AML-193 (cell line): ENCODE measurements at regions not wholly inside any gene's neighbourhood (a gene's known extent, or its start where the extent isn't known, plus 50 kb on each side); places are given as distances from the start of the nearest gene placed in this dataset.

Source experiments
- DNase-seq, 2 experiments: peaks; one replicate each; lab custom pipeline; 2025; lab: John Stamatoyannopoulos, UW

DNA sequence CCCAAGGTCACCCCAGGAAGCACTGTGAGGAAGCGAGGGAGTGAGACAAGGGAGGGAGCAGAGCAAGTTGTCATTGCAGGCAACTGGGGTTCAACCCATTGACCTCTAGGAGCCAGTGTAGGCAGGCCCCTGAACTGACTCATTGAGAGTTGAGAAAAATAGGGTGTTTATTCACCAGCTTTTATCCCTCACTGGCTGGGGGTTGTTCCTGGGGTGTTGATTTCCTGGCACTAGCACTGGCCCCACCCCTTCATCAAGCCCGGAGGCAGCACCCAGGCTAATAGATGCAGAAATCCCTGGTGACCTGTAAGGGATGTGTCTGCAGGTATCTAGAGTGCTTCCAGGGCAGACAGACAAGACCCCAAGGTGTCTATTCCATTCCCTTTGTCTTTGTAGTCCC, 183.9 kb downstream of the ARRDC4 start:
- DNase-seq = no peak

GRCh38 chr15:98146031-98146820, 185.7 kb downstream of the ARRDC4 start:
- no peak for DNase-seq

DNA sequence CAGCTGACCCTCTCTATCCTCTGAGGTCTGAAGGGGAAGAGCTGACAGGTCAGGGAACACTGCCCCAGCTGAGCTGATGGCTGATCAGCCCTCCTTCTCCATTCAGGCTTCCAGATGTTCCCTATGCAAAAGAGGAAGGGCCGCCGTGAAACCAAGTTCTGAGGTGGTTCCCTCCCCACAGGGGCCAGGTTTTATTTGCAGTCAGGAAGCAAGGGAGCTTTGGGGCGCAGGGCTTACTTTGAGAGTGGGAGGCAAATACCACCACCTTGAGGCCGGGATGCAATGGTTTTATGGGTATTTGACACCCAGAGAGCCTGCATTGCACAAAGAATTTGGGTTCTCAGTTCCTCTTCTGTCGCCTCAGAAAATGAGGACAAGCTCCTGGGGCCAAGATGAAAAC, 186.9 kb downstream of the ARRDC4 start:
- peak in 1 of 2 experiments; percentile 18 for DNase-seq

GRCh38 chr15:98150084-98150483, 189.6 kb downstream of the ARRDC4 start:
- peak; percentile 61 to 78 for DNase-seq

DNA sequence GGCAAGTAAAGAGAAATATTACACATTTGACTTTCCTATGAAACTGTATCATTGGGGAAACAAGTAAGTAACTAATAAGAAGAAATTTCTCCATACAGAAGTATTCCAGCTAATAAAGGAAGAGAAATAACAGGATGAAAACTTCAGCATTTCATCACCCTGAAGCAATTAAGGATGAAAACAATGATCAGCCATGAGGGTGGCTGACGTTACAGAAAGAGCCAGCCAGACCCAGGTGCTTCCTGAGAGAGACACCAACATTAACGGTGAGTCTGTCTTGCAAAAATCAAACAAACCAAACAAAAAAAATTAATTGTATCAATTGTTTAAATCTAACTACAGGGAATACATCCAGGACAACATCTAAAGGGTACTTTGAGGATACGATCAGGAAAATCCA, 190.0 kb downstream of the ARRDC4 start:
- DNase-seq = no peak

DNA sequence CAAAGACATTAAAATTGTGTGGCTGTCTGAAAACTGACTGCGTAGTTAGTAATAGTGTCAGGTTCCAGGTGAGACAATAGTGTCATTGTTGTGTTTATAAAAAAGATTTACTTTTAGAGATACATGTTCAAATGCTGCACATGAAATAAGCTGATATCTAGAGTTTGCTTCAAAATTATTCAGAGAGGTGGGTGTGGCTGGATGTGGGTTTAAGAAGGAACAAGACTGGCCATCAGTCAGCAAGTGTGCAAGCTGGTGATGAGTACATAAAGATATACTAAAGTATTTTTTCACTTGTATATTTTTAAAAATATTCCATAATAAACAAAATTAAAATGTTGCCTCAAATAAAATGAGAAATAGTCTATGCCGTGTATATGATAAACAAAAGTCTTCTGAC, 190.6 kb downstream of the ARRDC4 start:
- no peak for DNase-seq

GRCh38 chr15:98152156-98152555, 191.7 kb downstream of the ARRDC4 start:
- DNase-seq = no peak

DNA sequence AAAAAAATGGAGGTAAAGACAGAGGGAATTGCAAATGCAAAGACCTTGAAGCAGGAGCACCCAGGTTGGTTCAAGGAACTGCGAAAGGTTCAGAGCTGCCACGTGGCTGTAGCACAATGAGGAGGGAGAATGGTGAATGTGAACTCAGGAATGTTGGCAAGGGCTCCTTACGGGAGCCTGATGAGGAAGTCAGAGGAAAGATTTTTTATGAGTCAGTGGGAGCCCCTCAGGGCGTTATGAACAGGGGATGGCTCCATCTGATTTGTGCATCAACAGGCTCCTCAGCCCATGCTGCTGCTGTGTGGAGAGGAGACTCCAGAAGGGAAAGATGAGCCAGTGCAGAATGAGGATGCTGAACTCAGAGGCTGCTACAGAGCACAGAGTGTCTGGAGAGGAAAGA, 194.4 kb downstream of the ARRDC4 start:
- DNase-seq = no peak

DNA sequence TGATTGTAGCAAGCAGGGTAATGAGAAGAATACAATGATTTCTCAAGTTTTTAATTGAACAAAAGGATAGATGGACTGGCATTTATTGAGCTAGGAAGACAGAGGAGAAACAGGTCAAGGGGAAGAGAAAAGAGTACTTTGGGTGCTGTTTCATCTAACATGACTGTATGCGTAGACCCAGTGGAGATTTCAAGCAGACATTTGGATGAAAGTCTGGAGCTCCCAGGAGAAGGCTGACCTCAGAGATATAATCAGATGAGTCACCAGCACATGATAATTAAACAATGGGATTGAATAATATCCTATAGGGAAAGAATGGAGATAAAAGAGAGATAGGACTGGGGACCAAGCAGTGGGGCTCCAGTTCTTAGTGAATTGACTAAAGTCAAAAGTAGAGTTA, 194.9 kb downstream of the ARRDC4 start:
- no peak for DNase-seq

- DNase-seq = peak; percentile 95 to 96
Observed at GRCh38 chr15:98160236-98160635, 199.7 kb downstream of the ARRDC4 start.

DNA sequence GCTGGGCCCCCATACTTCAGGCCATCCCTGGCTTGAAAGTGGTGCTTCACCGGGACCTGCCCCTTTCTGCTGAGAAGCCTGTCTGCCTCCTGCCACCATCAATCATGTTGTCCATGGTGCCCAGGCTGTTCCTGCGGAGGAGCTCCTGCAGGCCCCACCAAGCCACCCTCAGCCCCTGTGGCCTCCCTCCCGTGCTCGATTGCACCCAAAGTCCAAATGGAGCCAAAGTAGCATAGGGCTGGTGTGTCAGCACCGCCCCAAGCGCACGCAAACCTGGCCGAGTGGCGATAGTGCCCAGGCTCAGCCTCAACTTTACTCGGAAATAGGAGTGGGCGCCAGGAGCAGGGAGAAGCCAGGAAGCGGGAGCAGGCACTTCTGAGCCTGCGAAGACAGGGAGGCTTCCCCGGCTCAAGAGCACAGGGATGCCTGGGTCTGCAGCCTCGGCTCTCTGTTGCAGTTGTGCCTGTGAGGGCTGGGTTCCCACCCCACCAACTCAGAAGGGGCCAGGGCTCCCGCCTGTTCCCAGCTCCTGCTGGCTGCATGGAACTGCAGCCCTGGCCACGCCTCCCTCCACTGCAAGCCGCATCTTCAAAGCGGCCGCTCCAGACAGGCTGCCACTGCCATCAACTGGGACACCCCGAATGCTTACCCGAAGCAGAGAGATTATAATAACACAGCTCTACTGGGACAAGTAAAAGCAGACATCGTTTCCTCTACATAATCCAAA, 203.0 kb downstream of the ARRDC4 start:
- DNase-seq = no peak

DNA sequence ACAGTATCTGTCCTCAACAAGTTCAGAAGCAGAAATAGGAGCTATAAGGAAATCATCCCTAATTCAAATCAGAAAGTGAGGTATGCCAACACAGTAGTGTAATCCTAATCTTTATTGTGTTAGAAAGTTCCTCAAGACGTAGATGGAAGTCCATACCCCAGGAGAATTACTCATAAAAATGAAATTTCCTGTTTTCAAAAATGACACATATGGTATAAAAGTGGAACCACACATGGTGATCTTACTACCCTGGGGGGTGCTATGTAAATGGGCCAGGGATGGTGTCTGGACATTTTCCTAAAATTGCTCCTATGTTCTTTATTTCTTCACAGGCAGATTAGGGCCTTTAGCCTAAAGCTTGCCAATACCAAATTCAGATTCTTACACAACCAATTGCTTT, 204.1 kb downstream of the ARRDC4 start:
- DNase-seq = peak in 1 of 2 experiments; percentile 10

DNA sequence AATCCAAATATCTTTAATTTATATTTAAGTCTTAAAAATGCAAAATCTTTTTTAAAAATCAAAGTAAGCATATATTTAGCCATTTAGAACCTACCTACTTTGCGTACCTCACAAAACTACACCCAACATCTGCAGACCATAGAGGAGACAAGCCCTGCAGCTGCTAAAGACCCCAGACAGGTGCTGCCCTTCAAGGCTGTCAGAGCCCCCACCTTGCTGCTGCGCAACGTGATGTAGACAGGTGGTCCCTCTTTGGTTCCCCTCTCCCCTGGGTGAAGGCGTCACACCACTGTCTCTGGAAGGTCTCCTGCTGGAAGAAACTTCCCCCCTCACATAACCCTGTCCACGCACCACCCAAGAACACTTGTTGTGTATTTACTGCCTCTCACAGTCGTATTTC, 204.5 kb downstream of the ARRDC4 start:
- DNase-seq = no peak

DNA sequence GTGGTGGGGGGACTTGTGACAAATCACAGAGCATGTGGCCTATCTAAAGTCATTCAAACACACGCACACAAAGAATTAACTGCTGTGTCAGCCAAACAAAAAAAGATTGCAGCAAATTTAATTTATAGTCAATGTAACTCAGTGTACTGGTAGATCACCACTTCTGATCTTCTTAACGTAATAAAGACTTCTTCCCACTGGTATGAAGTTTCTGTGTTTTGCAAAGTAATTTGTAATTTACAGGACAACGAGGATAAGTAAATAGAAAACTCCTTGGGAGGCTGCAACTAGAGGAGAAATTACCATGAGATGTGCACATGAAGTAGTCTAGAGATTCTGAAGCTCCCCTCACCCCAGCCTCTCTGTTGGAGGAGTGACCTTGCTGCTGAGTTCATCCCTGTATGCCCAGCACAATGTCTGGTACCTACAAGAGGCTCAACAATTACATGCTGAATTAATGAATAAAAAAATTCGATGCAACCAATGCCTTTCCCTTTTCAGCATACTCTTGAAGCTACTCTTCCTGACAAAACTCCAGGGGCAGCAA, 207.3 kb downstream of the ARRDC4 start:
- DNase-seq = no peak

DNA sequence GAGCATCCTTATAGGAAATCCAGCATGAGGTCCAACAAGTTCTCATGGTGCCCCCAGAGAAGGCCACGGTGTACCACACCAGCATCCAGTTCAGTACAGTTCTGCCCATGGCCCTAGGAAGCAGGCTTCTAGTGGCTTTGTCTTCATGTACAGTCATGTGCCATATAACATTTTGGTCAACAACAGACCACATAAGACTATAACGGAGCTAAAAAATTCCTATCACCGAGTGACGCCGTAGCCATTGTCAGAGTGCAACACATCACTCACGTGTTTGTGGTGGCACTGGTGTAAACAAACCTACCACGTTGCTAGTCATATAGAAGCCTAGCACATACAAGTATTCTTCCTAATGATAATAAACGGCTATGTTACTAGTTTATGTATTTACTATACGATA, 209.0 kb downstream of the ARRDC4 start:
- DNase-seq = no peak

DNA sequence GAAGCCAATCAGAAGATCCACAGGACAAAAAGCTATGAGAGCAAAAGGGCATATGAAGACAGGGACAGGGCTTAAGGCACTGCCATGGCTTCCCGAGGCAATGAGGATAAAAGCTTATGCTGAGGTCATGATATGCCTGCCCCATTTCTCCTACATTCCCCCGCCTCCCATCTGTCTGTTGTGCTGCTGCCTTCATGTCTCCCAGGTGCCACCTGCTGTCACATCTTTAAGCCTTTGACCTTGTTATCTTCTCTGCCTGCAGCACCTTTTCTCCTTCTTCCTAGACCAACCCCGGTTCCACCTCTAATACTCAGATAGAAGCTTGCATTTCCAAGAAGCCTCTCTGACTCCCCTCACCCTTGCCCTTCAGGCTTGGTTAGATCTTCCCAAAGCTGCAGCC, 213.8 kb downstream of the ARRDC4 start:
- DNase-seq = no peak

GRCh38 chr15:98174841-98175240, 214.3 kb downstream of the ARRDC4 start:
- no peak for DNase-seq

GRCh38 chr15:98177966-98178592, 217.6 kb downstream of the ARRDC4 start:
- DNase-seq = peak; percentile 67 to 77

DNA sequence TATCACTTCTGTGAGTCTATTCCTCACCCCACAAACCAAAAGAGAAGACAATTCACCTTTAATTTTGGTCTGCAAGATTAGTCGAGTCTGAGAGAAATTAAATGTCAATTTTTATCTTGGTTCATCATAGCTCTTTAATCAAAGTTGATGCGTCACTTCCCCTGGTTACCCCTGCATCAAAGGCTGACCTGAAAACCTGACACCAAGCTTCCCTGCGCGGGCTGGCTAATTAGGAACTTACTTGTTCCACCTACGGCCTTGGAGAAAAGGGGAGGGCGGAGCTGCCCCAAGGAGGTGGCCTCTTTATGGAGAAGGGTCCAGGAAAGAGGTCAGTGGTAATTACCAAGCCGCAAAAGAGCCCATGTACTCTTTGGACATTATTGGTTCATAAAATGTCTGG, 218.4 kb downstream of the ARRDC4 start:
- DNase-seq = no peak

DNA sequence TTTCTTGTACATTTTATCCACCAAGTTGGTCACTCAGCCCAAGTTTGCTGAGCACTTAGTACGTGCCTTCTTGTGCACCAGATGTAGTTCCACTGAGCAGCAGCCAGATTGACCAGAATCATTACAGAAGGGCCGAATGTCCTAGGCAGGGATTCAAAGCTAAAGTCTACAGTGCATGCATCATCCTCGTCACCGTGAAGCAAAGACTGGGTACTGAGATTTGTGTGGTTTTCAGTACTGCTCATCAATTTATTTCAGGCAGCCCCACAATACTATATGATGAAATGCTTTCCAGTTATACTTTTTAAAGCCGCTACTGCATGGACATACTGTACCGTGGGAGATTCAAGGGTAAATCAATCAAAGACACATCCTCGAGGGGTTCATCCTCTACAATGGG, 227.0 kb downstream of the ARRDC4 start:
- DNase-seq = no peak

GRCh38 chr15:98190914-98191313, 230.4 kb downstream of the ARRDC4 start:
- DNase-seq = no peak

DNA sequence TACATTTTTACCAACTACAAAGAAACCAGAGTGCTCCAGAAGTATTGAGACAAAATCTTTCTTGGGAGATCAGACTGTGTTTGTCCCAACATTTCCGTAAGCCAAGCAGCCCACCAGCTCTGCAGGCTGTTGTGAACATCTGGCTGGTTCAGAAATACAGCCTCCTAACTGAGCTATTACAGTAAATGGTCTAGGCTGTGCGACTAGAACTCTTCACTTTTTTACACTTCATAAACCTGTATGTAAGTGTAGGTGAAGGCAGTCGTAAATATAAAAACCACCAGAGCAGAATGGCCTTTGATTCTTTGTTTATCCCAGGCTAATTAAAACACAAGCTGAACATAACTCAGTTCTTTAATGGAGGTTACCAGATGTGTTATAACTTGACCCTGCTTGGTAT, 235.3 kb downstream of the ARRDC4 start:
- DNase-seq = no peak

GRCh38 chr15:98196371-98196770, 235.9 kb downstream of the ARRDC4 start:
- DNase-seq = no peak
